GM12801 (cell line): ENCODE measurements at regions not wholly inside any gene's neighbourhood (a gene's known extent, or its start where the extent isn't known, plus 50 kb on each side); places are given as distances from the start of the nearest gene placed in this dataset.

Experiments used
- TF ChIP-seq, protein P1 (sequence below): IDR thresholded peaks from one replicate; pipeline ENCODE4 v1.5.1; 2011; ENCODE audit warnings: control low read depth; ENCODE audit not compliant: insufficient read length; ENCODE audit errors: extremely low read depth

DNA sequence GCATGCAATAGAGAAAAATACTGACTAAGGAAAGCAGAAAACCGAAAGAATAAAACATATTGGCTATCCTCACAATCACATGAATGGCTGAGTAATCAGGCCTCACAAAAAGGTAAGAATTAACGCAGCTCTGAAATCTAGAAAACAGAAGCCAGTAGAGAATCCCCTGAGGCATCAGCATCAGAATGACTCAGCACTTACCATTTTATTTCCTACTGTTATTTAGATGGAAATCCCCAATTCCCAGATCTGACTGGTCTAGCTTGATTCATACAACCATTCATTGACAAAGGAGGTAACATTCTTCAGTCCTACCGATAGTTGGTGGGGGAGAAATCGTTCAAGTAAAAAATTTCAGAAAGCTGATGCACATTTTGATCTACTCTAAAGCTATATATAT lies 1408.4 kb upstream of the WWC1 start:
- TF ChIP-seq, protein P1, sequence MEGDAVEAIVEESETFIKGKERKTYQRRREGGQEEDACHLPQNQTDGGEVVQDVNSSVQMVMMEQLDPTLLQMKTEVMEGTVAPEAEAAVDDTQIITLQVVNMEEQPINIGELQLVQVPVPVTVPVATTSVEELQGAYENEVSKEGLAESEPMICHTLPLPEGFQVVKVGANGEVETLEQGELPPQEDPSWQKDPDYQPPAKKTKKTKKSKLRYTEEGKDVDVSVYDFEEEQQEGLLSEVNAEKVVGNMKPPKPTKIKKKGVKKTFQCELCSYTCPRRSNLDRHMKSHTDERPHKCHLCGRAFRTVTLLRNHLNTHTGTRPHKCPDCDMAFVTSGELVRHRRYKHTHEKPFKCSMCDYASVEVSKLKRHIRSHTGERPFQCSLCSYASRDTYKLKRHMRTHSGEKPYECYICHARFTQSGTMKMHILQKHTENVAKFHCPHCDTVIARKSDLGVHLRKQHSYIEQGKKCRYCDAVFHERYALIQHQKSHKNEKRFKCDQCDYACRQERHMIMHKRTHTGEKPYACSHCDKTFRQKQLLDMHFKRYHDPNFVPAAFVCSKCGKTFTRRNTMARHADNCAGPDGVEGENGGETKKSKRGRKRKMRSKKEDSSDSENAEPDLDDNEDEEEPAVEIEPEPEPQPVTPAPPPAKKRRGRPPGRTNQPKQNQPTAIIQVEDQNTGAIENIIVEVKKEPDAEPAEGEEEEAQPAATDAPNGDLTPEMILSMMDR, result no peak

DNA sequence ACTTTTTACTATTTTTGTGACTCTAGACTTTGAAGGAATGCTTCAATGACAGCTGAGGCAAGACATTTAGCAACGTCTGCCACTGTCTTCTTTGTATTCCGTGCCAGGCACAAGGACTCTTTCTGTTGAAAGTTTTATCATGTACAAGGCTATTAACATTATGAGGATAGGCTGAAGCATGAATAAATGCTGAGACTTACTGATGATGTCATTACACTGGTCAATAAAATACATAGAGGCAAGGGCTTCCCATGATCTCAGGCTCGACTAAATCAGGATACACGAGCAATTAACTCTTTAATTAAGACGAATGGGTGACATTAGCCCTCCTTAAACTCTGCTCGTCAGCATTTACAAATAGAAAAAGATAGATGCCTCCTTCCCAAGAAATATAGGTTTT lies 1393.3 kb upstream of the WWC1 start:
- TF ChIP-seq, protein P1, result no peak

DNA sequence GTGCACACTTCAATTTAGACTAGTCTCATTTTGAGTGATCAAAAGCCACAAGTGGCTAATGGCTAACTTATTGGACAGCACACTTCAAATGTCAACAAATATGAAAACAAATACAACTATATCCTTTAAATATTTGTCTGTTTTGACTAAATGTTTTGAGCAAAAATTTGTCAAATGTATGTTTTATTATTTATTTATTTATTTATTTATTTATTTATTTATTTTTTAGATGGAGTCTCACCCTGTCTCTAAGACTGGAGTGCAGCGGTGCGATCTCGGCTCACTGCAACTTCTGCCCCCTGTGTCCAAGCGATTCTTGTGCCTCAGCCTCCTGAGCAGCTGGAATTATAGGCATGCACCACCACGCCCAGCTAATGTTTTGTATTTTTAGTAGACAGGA lies 1392.1 kb upstream of the WWC1 start:
- TF ChIP-seq, protein P1, result no peak

DNA sequence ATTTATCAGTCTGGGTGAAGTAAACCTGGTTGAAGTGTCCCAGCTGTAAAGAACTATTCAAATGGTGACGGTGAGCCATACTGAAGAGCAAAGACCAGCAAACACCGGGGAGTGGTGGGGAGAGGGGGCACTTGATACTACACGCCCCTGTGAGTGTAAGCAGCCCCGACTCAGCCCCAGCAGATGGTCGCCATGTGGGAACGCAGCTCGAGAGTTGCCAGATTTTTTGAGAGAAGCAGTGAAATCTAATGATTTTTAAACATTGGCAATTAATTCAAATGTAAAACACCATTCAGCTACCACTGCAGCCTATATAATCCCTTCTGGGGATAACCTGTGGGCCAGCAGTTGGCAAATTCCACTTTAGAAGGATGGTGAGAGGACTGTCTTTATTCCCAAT lies 1386.9 kb upstream of the WWC1 start:
- TF ChIP-seq, protein P1, result no peak

DNA sequence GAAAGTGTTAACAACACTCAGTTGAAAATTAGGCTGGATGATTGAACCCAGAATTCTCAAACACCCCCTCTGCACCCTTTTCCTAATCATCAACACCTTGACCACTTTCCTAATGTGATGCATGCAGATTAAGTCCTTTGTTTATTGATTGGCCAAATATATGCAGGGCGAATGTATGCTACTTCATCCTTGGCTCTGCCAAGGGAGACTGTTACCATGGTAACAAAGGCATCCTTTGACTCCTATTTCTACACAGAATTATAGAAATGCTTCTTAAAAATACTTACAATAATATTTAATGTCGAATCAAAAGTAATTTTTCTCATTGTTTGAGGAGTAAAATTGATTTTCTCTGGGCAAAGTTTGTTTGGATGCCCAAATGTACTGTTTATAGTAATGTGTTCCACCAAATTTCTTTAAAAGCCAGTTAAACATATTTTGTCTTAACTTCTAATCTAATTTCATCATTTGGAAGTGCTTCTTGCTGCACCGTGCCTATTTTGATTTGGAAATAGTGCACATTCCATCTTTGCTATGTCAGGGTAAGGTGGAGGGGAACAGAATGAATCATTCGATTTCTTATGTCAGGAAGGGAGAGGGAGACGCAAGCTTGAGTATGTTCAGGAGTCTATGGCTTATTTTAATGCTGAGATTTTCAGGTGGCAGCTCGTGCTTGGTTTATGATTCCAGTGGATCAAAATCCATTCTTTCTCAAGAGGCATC lies 1384.3 kb upstream of the WWC1 start:
- TF ChIP-seq, protein P1, result no peak

DNA sequence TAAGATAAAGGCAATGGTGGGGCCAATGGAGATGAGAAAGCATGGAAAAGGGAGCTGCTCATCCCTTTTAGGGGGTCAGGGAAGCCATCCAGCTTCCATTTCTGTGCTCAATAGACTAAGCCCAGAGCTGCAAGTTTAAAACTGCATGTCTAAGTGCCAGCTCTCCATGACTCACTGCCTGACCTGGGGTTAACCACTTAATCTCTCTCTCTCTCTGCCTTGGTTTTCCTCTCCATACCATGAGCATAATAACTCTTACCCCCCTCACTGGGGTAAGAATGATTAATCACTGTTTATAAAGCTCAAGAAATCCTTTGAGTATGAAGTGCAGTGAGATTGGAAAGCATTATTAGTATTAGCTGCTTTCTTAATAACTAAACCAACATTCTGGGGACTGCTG lies 1382.4 kb upstream of the WWC1 start:
- TF ChIP-seq, protein P1, result no peak

DNA sequence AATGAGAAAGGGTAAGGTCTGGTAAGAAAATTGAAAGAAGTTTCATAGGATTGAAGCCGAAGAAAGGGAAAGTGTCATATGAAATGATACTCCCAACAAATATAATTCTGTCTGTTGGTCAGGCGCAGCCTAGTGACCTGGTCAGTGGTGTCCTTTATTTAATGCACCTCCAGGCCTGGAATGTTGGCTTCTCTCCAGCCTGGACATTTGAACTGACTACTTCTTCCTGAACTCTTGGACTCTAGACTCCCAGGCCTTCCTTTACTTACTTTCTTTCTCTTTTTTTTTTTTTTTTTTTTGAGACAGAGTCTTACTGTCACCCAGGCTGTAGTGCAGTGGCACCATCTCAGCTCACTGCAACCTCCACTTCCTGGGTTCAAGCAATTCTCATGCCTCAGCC lies 1381.5 kb upstream of the WWC1 start:
- TF ChIP-seq, protein P1, result no peak
